ENCODE measurements at regions not wholly inside any gene's neighbourhood (a gene's known extent, or its start where the extent isn't known, plus 50 kb on each side); places are given as distances from the start of the nearest gene placed in this dataset.
"Not testable (repeated sequence)": the region's sequence is repeated elsewhere in the genome, so short reads cannot be mapped to it uniquely, and the experiment has no call there.

DNA sequence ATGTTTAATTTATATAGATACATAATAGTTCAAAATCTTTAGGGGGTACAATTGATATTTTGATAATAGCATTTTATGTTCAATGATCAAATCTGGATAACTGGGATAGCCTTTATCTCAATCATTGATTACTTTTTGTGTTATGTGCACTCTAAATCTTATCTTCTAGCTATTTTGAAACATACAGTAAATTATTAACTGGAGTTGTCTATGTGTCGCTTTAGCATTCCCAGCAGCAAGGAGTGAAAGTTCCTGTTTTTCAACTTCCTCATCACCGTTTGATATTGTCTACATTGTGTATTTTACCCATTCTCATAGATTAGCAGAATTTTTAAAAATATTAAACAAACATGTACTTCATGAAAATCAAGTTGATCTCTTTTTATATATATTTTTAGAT, 1207.4 kb downstream of the TMEM121 start:
- Histone ChIP-seq H3K9ac (ENCODE audit: low read length) (no peak overlapping the region), H3K23ac (ENCODE audit: low read length) (no peak overlapping the region), H3K79me1 (ENCODE audit: low read length) (no peaks in the 10 kb centered on the region), H2BK5ac (ENCODE audit: low read depth, low read length, poor library complexity) (no peak overlapping the region), H2AFZ (ENCODE audit: insufficient read depth, low read length, poor library complexity) (no peak overlapping the region), H2AK5ac (ENCODE audit: low read length) (no peak overlapping the region), H3K4me3 (ENCODE audit: low read depth, low read length) (no peak overlapping the region), H3K4me2 (ENCODE audit: low read length) (no peak overlapping the region), H3K9me3 (ENCODE audit: insufficient read depth, low read depth, low read length) (peaks cover 16% of the 10 kb centered on the region), H3K36me3 (ENCODE audit: control insufficient read depth in 1 of 2, insufficient read depth in 2 of 2, low read length in 2 of 2) (no peaks in the 10 kb centered on the region), H3K4ac (ENCODE audit: low read depth, low read length) (no peak overlapping the region), H3K27me3 (ENCODE audit: insufficient read depth, low read length) (no peaks in the 10 kb centered on the region), H4K91ac (ENCODE audit: low read depth, low read length) (no peak overlapping the region), H3K79me2 (ENCODE audit: control insufficient read depth, insufficient read depth, low read length, poor library complexity) (no peaks in the 10 kb centered on the region), H4K8ac (ENCODE audit: low read depth, low read length) (no peak overlapping the region), H3K14ac (ENCODE audit: low read length) (no peak overlapping the region), H3K4me1 (ENCODE audit: control insufficient read depth in 1 of 2, insufficient read depth in 2 of 2, low read length in 2 of 2) (no peaks in the 10 kb centered on the region), H4K12ac (ENCODE audit: low read depth, low read length) (no peak overlapping the region), H2BK120ac (ENCODE audit: insufficient read depth, low read length, poor library complexity) (no peak overlapping the region), H3K27ac (ENCODE audit: low read depth, low read length) (no peak overlapping the region), H2BK12ac (ENCODE audit: low read length) (no peak overlapping the region), H3K18ac (ENCODE audit: low read length) (no peak overlapping the region)
- no peak for DNase-seq
- WGBS (ENCODE audit: extremely low coverage, insufficient coverage, insufficient read length), result no CpG with 5 or more reads among the region's 2 CpGs

DNA sequence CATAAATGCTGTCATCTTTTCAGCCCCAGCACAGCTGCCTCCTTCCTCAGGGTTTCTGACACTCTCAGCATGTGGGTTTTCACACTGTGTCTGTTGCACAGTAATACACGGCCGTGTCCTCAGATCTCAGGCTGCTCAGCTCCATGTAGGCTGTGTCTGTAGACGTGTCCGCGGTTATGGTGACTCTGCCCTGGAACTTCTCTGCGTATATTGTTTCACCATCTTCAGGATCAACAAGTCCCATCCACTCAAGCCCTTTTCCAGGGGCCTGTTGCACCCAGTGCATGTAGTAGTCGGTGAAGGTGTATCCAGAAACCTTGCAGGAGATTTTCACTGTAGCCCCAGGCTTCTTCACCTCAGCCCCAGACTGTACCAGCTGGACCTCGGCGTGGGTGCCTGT, 1210.6 kb downstream of the TMEM121 start:
- Histone ChIP-seq H3K27me3 (ENCODE audit: insufficient read depth, low read length) (no peaks in the 10 kb centered on the region), H3K18ac (ENCODE audit: low read length) (no peak overlapping the region), H4K91ac (ENCODE audit: low read depth, low read length) (no peak overlapping the region), H3K79me1 (ENCODE audit: low read length) (no peaks in the 10 kb centered on the region), H3K9me3 (ENCODE audit: insufficient read depth, low read depth, low read length) (peaks cover 12% of the 10 kb centered on the region), H4K12ac (ENCODE audit: low read depth, low read length) (no peak overlapping the region), H4K8ac (ENCODE audit: low read depth, low read length) (no peak overlapping the region), H3K23ac (ENCODE audit: low read length) (no peak overlapping the region), H3K4ac (ENCODE audit: low read depth, low read length) (no peak overlapping the region), H2AK5ac (ENCODE audit: low read length) (no peak overlapping the region), H3K36me3 (ENCODE audit: control insufficient read depth in 1 of 2, insufficient read depth in 2 of 2, low read length in 2 of 2) (no peaks in the 10 kb centered on the region), H3K4me2 (ENCODE audit: low read length) (no peak overlapping the region), H2BK120ac (ENCODE audit: insufficient read depth, low read length, poor library complexity) (no peak overlapping the region), H2BK5ac (ENCODE audit: low read depth, low read length, poor library complexity) (no peak overlapping the region), H2AFZ (ENCODE audit: insufficient read depth, low read length, poor library complexity) (no peak overlapping the region), H3K4me3 (ENCODE audit: low read depth, low read length) (no peak overlapping the region), H3K4me1 (ENCODE audit: control insufficient read depth in 1 of 2, insufficient read depth in 2 of 2, low read length in 2 of 2) (no peaks in the 10 kb centered on the region), H3K14ac (ENCODE audit: low read length) (no peak overlapping the region), H2BK12ac (ENCODE audit: low read length) (no peak overlapping the region), H3K79me2 (ENCODE audit: control insufficient read depth, insufficient read depth, low read length, poor library complexity) (no peaks in the 10 kb centered on the region), H3K27ac (ENCODE audit: low read depth, low read length) (no peak overlapping the region), H3K9ac (ENCODE audit: low read length) (no peak overlapping the region)
- WGBS (ENCODE audit: extremely low coverage, insufficient coverage, insufficient read length), result no CpG with 5 or more reads among the region's 9 CpGs
- no peak for DNase-seq

- no peaks in the 10 kb centered on the region for H3K4me1 ChIP-seq (ENCODE audit: control insufficient read depth in 1 of 2, insufficient read depth in 2 of 2, low read length in 2 of 2)
- no peak overlapping the region for H4K91ac ChIP-seq (ENCODE audit: low read depth, low read length)
- no peak overlapping the region for H3K4me3 ChIP-seq (ENCODE audit: low read depth, low read length)
- no peak overlapping the region for H3K4ac ChIP-seq (ENCODE audit: low read depth, low read length)
- H3K23ac ChIP-seq (ENCODE audit: low read length), result no peak overlapping the region
- H4K8ac ChIP-seq (ENCODE audit: low read depth, low read length), result no peak overlapping the region
- H3K14ac ChIP-seq (ENCODE audit: low read length), result no peak overlapping the region
- WGBS (ENCODE audit: extremely low coverage, insufficient coverage, insufficient read length), result no CpG with 5 or more reads among the region's 1 CpG
- H3K9me3 ChIP-seq (ENCODE audit: insufficient read depth, low read depth, low read length), result peaks cover 12% of the 10 kb centered on the region
- no peaks in the 10 kb centered on the region for H3K79me2 ChIP-seq (ENCODE audit: control insufficient read depth, insufficient read depth, low read length, poor library complexity)
- H4K12ac ChIP-seq (ENCODE audit: low read depth, low read length), result no peak overlapping the region
- no peak overlapping the region for H2BK5ac ChIP-seq (ENCODE audit: low read depth, low read length, poor library complexity)
- no peak overlapping the region for H2AK5ac ChIP-seq (ENCODE audit: low read length)
- H3K4me2 ChIP-seq (ENCODE audit: low read length), result no peak overlapping the region
- H3K27me3 ChIP-seq (ENCODE audit: insufficient read depth, low read length), result no peaks in the 10 kb centered on the region
- no peak overlapping the region for H2AFZ ChIP-seq (ENCODE audit: insufficient read depth, low read length, poor library complexity)
- no peak overlapping the region for H3K9ac ChIP-seq (ENCODE audit: low read length)
- H2BK12ac ChIP-seq (ENCODE audit: low read length), result no peak overlapping the region
- H2BK120ac ChIP-seq (ENCODE audit: insufficient read depth, low read length, poor library complexity), result no peak overlapping the region
- no peak overlapping the region for H3K27ac ChIP-seq (ENCODE audit: low read depth, low read length)
- no peaks in the 10 kb centered on the region for H3K79me1 ChIP-seq (ENCODE audit: low read length)
- no peaks in the 10 kb centered on the region for H3K36me3 ChIP-seq (ENCODE audit: control insufficient read depth in 1 of 2, insufficient read depth in 2 of 2, low read length in 2 of 2)
- DNase-seq, result no peak
- H3K18ac ChIP-seq (ENCODE audit: low read length), result no peak overlapping the region
These were observed 1211.7 kb downstream of the TMEM121 start for GRCh38 chr14:106738075-106738474.

- H3K79me2 ChIP-seq (ENCODE audit: control insufficient read depth, insufficient read depth, low read length, poor library complexity); H3K23ac ChIP-seq (ENCODE audit: low read length); H3K27ac ChIP-seq (ENCODE audit: low read depth, low read length); H4K12ac ChIP-seq (ENCODE audit: low read depth, low read length); H2BK12ac ChIP-seq (ENCODE audit: low read length); H3K4me2 ChIP-seq (ENCODE audit: low read length); H2BK5ac ChIP-seq (ENCODE audit: low read depth, low read length, poor library complexity); H3K27me3 ChIP-seq (ENCODE audit: insufficient read depth, low read length); H4K8ac ChIP-seq (ENCODE audit: low read depth, low read length); DNase-seq; H3K4me1 ChIP-seq (ENCODE audit: control insufficient read depth in 1 of 2, insufficient read depth in 2 of 2, low read length in 2 of 2); H3K4me3 ChIP-seq (ENCODE audit: low read depth, low read length); H3K9ac ChIP-seq (ENCODE audit: low read length); H3K79me1 ChIP-seq (ENCODE audit: low read length); H3K14ac ChIP-seq (ENCODE audit: low read length); H3K18ac ChIP-seq (ENCODE audit: low read length); H2AK5ac ChIP-seq (ENCODE audit: low read length); H3K4ac ChIP-seq (ENCODE audit: low read depth, low read length); H2BK120ac ChIP-seq (ENCODE audit: insufficient read depth, low read length, poor library complexity); H4K91ac ChIP-seq (ENCODE audit: low read depth, low read length); H3K36me3 ChIP-seq (ENCODE audit: control insufficient read depth in 1 of 2, insufficient read depth in 2 of 2, low read length in 2 of 2); H2AFZ ChIP-seq (ENCODE audit: insufficient read depth, low read length, poor library complexity): not testable (repeated sequence)
- H3K9me3 ChIP-seq (ENCODE audit: insufficient read depth, low read depth, low read length), result peaks cover 12% of the 10 kb centered on the region
- no CpG with 5 or more reads among the region's 9 CpGs for WGBS (ENCODE audit: extremely low coverage, insufficient coverage, insufficient read length)
These were observed 1212.3 kb downstream of the TMEM121 start for GRCh38 chr14:106738598-106739258.
